Osteocyte (in vitro differentiated cells): ENCODE measurements at regions not wholly inside any gene's neighbourhood (a gene's known extent, or its start where the extent isn't known, plus 50 kb on each side); places are given as distances from the start of the nearest gene placed in this dataset.

ENCODE experiments used
- DNase-seq: peaks from one replicate; pipeline ENCODE4 v3.0.0; 2021; ENCODE audit warnings: mixed read lengths; ENCODE audit not compliant: unreplicated experiment; ENCODE audit errors: extremely low spot score
- H3K27ac Mint-ChIP-seq: one replicate; pipeline ENCODE4 v1.8.0; 2021; ENCODE audit warnings: mild to moderate bottlenecking, mixed read lengths; ENCODE audit not compliant: unreplicated experiment
- H3K27me3 Mint-ChIP-seq: one replicate; pipeline ENCODE4 v1.8.0; 2021; ENCODE audit warnings: mixed read lengths; ENCODE audit not compliant: unreplicated experiment
- H3K36me3 Mint-ChIP-seq: one replicate; pipeline ENCODE4 v1.8.0; 2021; ENCODE audit warnings: mixed read lengths; ENCODE audit not compliant: unreplicated experiment
- H3K4me1 Mint-ChIP-seq: one replicate; pipeline ENCODE4 v1.8.0; 2021; ENCODE audit warnings: mixed read lengths; ENCODE audit not compliant: unreplicated experiment
- H3K4me3 Mint-ChIP-seq: one replicate; pipeline ENCODE4 v1.8.0; 2021; ENCODE audit warnings: mild to moderate bottlenecking, moderate library complexity, mixed read lengths; ENCODE audit not compliant: unreplicated experiment
- H3K9me3 Mint-ChIP-seq: one replicate; pipeline ENCODE4 v1.8.0; 2021; ENCODE audit warnings: mixed read lengths; ENCODE audit not compliant: unreplicated experiment
- TF ChIP-seq, protein P1 (sequence below): fragments of 200-600 bp; sonication (generic); IDR thresholded peaks from 2 replicates; pipeline ENCODE4 v1.5.0; 2021; ENCODE audit warnings: antibody characterized with exemption, mild to moderate bottlenecking, moderate library complexity

DNA sequence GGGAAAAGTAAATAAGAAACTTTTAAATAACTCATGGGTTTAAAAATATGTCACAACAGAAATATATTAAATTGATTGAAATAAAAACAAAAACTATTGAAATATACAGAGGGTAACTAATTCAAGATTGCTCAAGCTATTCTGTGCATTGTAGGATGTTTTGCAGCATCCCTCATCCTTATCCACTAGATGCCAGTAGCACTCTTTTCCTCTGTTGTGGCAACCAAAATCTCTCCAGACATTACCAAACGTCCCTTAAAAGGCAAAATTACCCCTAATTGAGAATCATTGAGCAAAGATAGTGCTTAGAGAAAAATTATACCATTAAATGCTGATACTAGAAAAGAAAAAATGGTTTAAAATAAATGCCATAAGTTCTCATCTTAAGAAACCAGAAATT lies 682.6 kb downstream of the RWDD3 start:
- DNase-seq = no peak
- Mint-ChIP-seq H3K36me3 (no peaks in the 10 kb centered on the region), H3K4me3 (no peak overlapping the region)

DNA sequence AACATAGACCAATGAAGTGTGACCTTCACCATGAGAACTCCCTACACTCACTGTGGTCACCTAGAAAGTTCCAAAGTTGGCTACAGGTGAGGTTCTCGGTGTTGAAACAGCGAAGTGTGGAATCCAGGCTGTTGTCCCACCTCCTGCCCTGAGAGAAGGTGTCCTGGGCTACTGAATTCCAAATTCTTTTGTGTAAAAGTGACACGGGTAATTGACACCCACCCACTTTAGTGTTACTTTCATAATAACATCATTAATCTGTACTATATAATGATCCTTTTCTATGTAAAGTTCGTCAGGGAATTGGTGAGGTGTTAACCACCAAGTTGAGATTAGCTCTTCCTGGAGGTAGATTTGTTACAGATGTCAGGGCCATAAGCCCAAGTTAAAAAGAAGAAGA lies 690.7 kb downstream of the RWDD3 start:
- Mint-ChIP-seq H3K27ac (no peak overlapping the region), H3K4me1 (no peaks in the 10 kb centered on the region), H3K9me3 (no peaks in the 10 kb centered on the region), H3K36me3 (no peaks in the 10 kb centered on the region), H3K27me3 (peaks cover 4% of the 10 kb centered on the region), H3K4me3 (no peak overlapping the region)
- TF ChIP-seq, protein P1, sequence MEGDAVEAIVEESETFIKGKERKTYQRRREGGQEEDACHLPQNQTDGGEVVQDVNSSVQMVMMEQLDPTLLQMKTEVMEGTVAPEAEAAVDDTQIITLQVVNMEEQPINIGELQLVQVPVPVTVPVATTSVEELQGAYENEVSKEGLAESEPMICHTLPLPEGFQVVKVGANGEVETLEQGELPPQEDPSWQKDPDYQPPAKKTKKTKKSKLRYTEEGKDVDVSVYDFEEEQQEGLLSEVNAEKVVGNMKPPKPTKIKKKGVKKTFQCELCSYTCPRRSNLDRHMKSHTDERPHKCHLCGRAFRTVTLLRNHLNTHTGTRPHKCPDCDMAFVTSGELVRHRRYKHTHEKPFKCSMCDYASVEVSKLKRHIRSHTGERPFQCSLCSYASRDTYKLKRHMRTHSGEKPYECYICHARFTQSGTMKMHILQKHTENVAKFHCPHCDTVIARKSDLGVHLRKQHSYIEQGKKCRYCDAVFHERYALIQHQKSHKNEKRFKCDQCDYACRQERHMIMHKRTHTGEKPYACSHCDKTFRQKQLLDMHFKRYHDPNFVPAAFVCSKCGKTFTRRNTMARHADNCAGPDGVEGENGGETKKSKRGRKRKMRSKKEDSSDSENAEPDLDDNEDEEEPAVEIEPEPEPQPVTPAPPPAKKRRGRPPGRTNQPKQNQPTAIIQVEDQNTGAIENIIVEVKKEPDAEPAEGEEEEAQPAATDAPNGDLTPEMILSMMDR = no peak
- no peak for DNase-seq

More for the DNA sequence above, 682.6 kb downstream of the RWDD3 start:
- Mint-ChIP-seq H3K4me1 (no peaks in the 10 kb centered on the region), H3K9me3 (peaks cover 10% of the 10 kb centered on the region), H3K27me3 (peaks cover 2% of the 10 kb centered on the region), H3K27ac (no peak overlapping the region)
- TF ChIP-seq, protein P1 = peak; percentile 51

DNA sequence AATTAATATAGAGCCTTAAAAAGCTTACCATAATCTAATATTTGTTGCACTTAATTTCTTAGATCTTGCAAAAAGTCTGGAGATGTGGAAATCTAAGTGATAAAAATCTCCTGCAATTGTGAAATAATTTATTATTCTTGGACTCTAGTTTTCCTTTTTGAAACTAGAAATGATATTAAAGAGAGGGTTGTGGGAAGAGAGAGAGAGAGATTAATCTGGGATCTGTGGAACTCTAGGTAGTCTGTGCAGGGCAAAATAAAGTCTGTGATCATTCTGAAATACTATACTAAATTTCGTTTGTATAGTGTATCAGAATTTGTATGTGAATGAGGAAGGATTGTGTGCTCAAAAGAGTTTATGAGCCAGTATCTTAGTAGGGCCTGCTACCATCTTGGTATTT lies 692.3 kb downstream of the RWDD3 start:
- Mint-ChIP-seq H3K4me1 (no peaks in the 10 kb centered on the region), H3K36me3 (no peaks in the 10 kb centered on the region), H3K4me3 (no peak overlapping the region), H3K27me3 (peaks cover 7% of the 10 kb centered on the region), H3K27ac (no peak overlapping the region), H3K9me3 (no peaks in the 10 kb centered on the region)
- TF ChIP-seq, protein P1 = no peak
- no peak for DNase-seq

DNA sequence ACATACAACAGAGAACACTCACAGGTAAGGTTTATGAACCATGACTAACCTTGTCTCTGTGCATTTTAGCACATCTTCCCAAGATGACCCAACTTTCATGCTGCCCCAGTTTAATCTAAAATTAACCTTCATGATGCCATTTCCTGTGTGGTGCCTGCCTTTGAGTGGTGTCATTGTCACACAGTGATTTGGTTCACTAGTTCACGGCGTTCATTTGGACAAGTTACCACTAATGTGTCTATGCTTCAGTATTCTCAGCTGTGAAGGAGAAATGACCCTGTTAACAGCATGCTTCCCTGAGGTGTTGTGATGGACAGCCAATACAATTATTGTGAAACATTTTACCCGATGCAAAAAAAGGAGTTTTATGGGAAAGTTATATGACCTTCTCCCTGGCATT lies 693.1 kb downstream of the RWDD3 start:
- no peak for DNase-seq
- peaks cover 11% of the 10 kb centered on the region for H3K27me3 Mint-ChIP-seq
- no peak overlapping the region for H3K4me3 Mint-ChIP-seq

DNA sequence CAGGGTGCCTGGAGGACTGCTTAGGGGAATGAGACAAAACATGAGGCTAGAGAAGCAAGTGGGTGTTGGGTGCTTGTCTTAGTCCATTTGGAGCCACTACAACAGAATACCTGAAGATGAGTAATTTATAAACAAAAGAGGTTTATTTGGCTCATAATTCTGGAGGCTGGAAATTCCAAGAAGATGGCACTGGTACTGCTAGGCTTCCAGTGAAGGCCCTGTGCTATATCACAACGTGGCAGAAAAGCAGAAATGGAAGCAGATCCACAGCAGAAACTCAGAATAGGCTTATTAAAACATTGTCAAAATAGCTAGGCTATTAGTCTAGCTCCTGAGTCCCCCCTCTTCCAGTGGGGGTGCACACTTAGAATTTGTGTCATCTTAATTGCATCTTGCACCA lies 701.7 kb downstream of the RWDD3 start:
- H3K4me1 Mint-ChIP-seq = no peaks in the 10 kb centered on the region
- H3K4me3 Mint-ChIP-seq = no peak overlapping the region
- peaks cover 7% of the 10 kb centered on the region for H3K27me3 Mint-ChIP-seq
- no peaks in the 10 kb centered on the region for H3K36me3 Mint-ChIP-seq
- no peak overlapping the region for H3K27ac Mint-ChIP-seq
- TF ChIP-seq, protein P1 = no peak
- no peaks in the 10 kb centered on the region for H3K9me3 Mint-ChIP-seq
- DNase-seq = no peak

More for the DNA sequence above, 693.1 kb downstream of the RWDD3 start:
- Mint-ChIP-seq H3K4me1 (no peaks in the 10 kb centered on the region), H3K36me3 (no peaks in the 10 kb centered on the region), H3K9me3 (no peaks in the 10 kb centered on the region), H3K27ac (no peak overlapping the region)
- TF ChIP-seq, protein P1 = no peak
